Activated T-cell treated with anti-CD3 and anti-CD28 coated beads for 48 hours (primary cell): ENCODE measurements at regions not wholly inside any gene's neighbourhood (a gene's known extent, or its start where the extent isn't known, plus 50 kb on each side); places are given as distances from the start of the nearest gene placed in this dataset.

Experiments
- DNase-seq: peaks from one replicate; pipeline ENCODE4 v3.0.0-alpha.2; 2020; ENCODE audit warnings: low read depth

DNA sequence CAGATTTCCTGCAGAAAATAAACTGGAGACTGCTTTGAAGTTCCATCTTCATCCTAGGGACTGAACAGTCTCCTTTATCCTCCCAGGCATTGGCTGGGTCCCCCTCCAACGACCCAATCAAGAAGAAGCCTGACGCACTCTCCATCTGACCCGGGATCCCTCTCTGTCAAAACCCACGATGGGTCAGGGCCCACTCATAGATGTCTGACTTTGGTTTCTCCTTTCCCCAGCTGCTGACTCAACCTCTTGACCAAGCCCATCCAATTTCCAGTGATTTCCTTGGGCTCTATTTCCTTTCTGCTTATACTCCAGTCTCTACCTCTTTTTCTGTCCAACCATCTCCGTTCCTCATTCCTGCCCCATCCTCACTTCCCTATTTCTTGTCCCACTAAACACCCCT, 189.7 kb downstream of the MIAT start:
- no peak for DNase-seq

DNA sequence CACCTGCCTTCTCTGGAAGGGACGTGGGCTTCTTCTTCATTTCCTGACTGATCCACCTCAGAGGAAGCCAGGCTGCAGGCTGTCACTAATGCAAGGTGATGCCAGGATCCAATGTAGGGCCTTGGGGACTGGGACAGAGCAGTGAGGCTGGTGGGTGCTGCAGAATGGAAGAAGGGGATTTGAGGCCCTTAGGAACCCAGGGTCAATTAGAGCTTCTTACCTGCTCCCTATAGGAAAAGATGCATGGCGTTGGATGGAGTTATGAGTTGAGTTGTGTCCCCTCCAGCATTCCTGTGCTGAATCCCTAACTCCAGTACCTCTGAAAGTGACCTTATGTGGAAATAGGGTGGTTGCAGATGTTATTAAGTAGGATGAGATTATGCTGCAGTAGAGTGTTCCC, 190.4 kb downstream of the MIAT start:
- no peak for DNase-seq

DNA sequence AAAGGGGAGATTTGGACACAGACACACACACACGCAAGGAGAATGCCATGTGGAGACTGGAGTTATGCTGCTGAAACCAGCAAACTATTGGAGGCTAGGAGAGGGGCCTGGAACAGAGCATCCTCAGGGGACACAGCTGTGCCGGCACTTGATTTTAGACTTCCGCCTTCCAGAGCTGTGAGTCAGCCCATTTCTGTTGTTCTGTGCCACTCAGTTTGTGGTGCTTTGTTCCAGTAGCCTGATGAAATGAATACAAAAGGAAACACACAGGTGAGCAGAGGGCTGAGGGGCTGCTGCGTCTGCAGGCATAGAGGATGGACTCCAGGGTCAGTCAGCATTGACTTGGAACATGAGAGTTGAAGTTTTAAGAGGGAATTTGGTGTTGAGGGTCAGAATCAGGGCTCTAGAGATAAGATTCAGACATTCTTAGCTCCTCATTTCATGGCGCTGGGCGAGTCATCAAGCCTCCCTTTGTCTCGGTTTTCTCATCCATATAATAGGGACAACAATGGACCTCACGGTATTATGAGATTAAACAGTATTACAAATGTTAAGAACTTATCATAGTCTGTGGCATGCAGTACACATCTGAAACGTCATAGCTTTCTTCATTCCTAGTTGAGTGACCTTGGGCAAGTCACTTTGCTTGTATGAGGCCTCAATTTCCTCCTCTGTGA, 191.0 kb downstream of the MIAT start:
- DNase-seq: no peak

- no peak for DNase-seq
Measured at GRCh38 chr22:26849575-26849974, 192.2 kb downstream of the MIAT start.

DNA sequence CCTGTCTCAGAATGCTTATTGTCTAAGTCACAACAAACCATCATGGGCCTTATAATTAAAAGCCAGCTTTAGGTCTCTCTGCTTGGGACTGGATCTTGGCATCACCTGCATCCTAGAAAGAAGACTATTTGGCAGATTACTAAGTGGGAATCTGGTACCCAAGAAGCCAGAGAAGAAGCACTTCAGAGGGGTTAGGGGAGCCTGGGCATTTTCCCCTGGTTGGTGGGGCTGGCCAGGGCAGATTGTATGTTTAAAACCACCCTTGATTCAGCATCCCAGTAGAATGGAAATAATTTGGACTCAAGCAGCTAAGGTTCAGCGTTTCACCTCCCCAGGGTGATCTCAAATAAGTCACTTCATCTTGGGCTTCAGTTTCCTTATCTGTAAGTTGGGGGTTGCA, 193.7 kb downstream of the MIAT start:
- DNase-seq: no peak

DNA sequence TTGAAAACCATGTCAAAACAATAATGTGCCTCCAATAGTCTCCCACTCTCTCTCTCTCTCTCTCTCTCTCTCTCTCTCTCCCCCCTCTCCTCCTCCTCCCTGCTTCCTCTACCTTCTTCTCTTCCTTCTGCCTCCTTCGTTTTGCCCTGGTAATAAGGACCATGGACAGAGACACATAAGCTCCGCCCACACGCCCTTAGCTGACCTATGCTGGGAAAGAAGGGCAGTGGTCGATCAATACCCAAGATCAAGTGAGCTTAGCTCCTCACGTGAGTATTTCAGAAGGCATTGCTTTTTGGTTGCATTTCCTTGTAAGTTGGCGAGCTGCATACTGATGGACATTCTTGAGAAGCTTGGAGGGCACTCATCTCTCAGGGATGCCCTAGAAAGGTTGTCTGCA, 194.8 kb downstream of the MIAT start:
- no peak for DNase-seq

DNA sequence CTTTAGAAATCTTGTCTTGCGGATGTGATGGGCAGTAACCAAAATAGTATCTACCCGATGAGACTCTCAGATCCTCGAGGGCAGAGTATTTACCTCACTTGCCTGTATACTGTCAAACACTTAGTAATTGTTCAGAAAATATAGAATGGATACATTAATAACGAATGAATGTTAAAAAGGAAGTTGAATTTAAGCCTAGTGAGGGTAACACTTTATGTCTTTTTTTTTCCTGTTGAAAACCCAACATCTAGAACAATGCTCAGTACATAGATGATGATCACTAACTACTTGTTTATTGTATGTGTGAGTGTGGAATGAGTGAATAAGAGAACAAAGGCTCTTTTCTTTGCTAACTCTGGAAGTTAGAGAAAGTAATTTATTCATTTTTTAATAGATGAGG, 195.7 kb downstream of the MIAT start:
- DNase-seq: no peak

GRCh38 chr22:26853495-26853894, 196.1 kb downstream of the MIAT start:
- no peak for DNase-seq

GRCh38 chr22:26857169-26857568, 199.8 kb downstream of the MIAT start:
- no peak for DNase-seq

- no peak for DNase-seq
Measured at GRCh38 chr22:26860301-26860700, 202.9 kb downstream of the MIAT start.

DNA sequence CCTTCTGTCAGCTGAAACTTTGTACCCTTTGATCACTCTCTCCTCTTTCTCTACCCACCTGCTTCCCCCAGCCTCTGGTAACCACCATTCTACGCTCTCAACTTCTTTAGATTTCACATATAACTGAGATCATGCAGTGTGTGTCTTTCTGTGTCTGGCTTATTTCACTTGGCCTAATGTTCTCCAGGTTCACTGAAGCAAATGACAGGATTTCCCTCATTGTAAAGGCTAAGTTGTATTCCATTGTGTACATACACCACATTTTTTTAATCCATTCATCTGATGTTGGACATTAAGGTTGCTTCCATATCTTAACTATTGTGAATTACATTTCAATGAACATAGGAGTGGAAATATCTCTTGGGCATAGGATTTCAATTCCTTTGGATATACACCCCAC, 207.6 kb downstream of the MIAT start:
- DNase-seq: no peak

DNA sequence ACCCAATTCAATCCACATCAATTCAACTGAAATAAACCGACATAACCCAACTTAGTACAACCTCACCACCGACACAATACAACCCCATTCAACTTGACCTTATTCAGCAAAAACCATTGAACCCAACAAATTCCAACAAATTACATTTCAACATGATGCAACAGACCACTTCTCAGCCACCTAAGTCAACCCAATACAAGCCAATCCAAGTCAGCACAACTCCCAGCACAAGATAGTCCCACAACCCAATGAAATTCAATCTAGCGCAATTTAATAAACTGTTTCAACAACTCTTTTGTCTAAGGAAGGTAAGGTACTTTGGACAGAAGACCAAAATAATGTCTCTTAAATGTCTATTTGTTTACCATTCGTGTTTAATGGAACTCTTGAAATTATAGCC, 226.0 kb downstream of the MIAT start:
- DNase-seq: no peak

DNA sequence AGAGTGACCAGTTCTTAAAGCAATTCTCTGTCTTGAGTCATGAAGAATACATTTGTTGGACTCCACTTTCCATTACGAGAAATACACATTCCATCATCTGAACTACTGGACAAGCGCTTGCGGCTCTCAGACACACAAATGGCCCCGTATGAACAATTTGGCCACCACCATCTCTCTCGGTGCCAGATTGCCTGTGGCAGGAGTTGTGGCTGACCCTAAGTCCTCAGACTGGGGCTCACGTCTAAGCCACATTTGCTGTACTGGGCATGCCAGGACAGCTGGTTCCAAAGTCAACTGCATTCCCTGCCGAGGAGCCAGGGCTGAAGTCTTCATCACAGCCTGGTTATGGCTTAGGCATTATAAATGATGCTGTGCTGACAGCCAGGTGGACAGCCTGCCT, 227.5 kb downstream of the MIAT start:
- DNase-seq: no peak

- no peak for DNase-seq
Measured at GRCh38 chr22:26885441-26886261, 228.3 kb downstream of the MIAT start.

GRCh38 chr22:26887456-26887855, 230.1 kb downstream of the MIAT start:
- DNase-seq: no peak

GRCh38 chr22:26887916-26888315, 230.5 kb downstream of the MIAT start:
- no peak for DNase-seq

DNA sequence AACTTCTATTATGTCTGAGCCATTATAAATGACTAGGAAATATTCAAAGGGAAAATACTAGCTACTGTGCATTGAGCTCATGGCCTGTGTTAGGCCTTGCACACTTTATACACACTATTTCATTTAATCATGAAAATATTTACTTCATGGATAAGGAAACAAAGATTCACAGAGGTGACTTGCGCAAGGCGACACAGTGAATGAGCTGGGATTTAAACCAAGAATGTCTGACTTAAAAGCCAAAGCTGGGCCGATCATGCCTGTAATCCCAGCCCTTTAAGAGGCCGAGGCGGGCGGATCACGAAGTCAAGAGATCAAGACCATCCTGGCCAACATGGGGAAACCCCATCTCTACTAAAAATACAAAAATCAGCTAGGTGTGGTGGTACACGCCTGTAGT, 231.5 kb downstream of the MIAT start:
- DNase-seq: no peak

GRCh38 chr22:26889802-26890201, 232.4 kb downstream of the MIAT start:
- no peak for DNase-seq

DNA sequence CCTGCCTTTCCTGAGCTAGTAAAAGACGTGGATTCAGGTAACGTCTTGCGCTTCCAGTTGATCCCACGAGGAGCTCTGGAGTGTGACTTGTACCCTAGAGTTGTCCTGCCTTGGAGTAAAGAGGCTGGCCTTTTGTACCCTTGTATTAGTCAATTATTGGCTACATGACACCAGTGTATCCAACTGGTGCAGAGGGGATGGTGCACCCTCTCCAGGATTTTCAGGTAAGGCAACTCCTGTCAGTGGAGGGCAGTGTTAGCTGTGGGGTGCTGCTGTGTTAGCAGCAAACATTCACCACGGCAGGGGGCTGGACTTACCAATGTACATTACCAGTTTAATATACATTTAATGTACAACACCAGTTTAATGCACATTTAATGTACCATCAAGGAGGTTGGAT, 233.5 kb downstream of the MIAT start:
- DNase-seq: no peak

GRCh38 chr22:26891429-26891828, 234.0 kb downstream of the MIAT start:
- no peak for DNase-seq

DNA sequence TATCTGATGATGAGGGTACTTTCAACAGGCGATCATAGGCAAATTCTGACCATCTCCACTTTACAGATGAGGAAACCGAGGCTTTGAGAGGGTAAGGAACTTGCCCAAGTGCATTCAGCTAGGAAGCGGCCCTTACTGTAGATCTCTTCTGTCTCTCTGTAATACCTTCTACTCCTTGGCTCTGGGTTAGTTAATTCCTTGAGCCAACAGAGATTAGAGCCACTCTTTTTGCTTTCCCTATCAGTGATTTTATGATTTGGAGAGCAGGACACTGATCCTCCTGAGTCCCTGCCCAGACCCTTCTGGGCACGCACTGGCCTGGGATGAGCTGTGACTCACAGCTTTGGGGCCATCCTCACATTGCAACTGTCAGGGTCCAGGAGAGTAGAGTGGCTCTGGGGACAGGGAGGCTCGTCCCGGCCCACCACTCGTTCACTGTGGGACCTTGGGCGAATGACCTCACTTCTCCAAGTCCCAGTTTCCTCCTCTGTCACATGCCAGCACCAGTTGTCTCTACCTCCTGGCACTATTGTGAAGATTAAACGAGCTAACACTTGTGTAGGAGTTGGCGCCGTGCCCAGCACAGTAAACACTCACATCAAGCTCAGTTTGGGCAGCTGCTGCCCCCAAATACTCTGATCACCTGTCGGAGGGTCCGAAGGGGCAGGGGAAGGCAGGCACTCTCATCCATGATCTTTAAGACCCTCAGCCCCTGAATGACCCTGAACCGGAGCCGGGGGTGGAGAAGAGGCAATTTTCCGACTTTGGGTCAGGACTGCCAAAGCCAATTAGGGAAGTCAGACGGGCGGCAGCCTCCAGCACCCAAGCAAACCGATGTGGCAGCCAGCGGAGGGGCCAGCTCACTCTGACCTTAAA, 235.0 kb downstream of the MIAT start:
- DNase-seq: no peak

- DNase-seq: no peak
Measured at GRCh38 chr22:26893173-26894110, 236.1 kb downstream of the MIAT start.
